A204.1 (cell line): ENCODE measurements at regions not wholly inside any gene's neighbourhood (a gene's known extent, or its start where the extent isn't known, plus 50 kb on each side); places are given as distances from the start of the nearest gene placed in this dataset.
A peak's percentile ranks its signal among the peaks of the same experiment; 100 is the strongest.

Source experiments
- FAIRE-seq: peaks from 2 replicates; lab custom pipeline; 2012; peaks lifted over from hg19 to GRCh38; lab: Jason Lieb, UNC

- no peak for FAIRE-seq
Observed at GRCh38 chr3:104878395-104878794, 488.3 kb upstream of the ALCAM start.

GRCh38 chr3:104879919-104880318 lies 486.8 kb upstream of the ALCAM start:
- FAIRE-seq, result no peak

GRCh38 chr3:104885214-104885814 lies 481.4 kb upstream of the ALCAM start:
- FAIRE-seq, result no peak

GRCh38 chr3:104886220-104886995 lies 480.3 kb upstream of the ALCAM start:
- FAIRE-seq, result no peak

- no peak for FAIRE-seq
Observed at GRCh38 chr3:104887069-104887468, 479.6 kb upstream of the ALCAM start.

- FAIRE-seq, result no peak
Observed at GRCh38 chr3:104887619-104888018, 479.1 kb upstream of the ALCAM start.

- FAIRE-seq, result no peak
Observed at GRCh38 chr3:104892044-104892443, 474.7 kb upstream of the ALCAM start.

GRCh38 chr3:104896624-104897023 lies 470.1 kb upstream of the ALCAM start:
- no peak for FAIRE-seq

- FAIRE-seq, result no peak
Observed at GRCh38 chr3:104901396-104901795, 465.3 kb upstream of the ALCAM start.

- no peak for FAIRE-seq
Observed at GRCh38 chr3:104903064-104903463, 463.6 kb upstream of the ALCAM start.

- no peak for FAIRE-seq
Observed at GRCh38 chr3:104906001-104906639, 460.6 kb upstream of the ALCAM start.

GRCh38 chr3:104907507-104907906 lies 459.2 kb upstream of the ALCAM start:
- no peak for FAIRE-seq

- FAIRE-seq, result no peak
Observed at GRCh38 chr3:104908761-104909160, 457.9 kb upstream of the ALCAM start.

- no peak for FAIRE-seq
Observed at GRCh38 chr3:104909198-104909597, 457.5 kb upstream of the ALCAM start.

GRCh38 chr3:104909721-104910120 lies 457.0 kb upstream of the ALCAM start:
- no peak for FAIRE-seq

GRCh38 chr3:104911376-104911775 lies 455.3 kb upstream of the ALCAM start:
- no peak for FAIRE-seq

GRCh38 chr3:104916971-104917370 lies 449.7 kb upstream of the ALCAM start:
- FAIRE-seq, result peak; percentile 75

GRCh38 chr3:104920512-104920911 lies 446.2 kb upstream of the ALCAM start:
- FAIRE-seq, result no peak

- FAIRE-seq, result no peak
Observed at GRCh38 chr3:104933972-104934371, 432.7 kb upstream of the ALCAM start.

GRCh38 chr3:104935613-104936012 lies 431.1 kb upstream of the ALCAM start:
- no peak for FAIRE-seq

- no peak for FAIRE-seq
Observed at GRCh38 chr3:104939196-104939595, 427.5 kb upstream of the ALCAM start.

- FAIRE-seq, result no peak
Observed at GRCh38 chr3:104941785-104942184, 424.9 kb upstream of the ALCAM start.

- no peak for FAIRE-seq
Observed at GRCh38 chr3:104943974-104944373, 422.7 kb upstream of the ALCAM start.

GRCh38 chr3:104947943-104948342 lies 418.8 kb upstream of the ALCAM start:
- no peak for FAIRE-seq
